ENCODE measurements at regions not wholly inside any gene's neighbourhood (a gene's known extent, or its start where the extent isn't known, plus 50 kb on each side); places are given as distances from the start of the nearest gene placed in this dataset.

DNA sequence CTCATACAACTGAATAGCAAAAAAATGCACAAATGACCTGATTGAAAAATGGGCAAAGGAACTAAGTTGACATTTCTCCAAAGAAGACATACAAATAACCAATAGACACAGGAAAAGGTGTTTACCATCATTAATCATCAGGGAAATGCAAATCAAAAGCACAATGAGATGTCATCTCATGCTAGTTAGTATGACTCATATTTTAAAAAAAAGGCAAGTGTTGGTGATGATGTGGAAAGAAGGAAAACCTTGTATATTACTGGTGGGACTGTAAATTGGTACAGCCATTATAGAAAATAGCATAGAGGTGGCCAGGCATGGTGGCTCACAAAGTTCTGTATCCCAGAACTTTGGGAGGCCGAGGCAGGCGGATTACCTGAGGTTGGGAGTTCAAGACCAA is 232.5 kb upstream of the ZFHX3 start:
- TF ChIP-seq POLR2AphosphoS5 (IDR thresholded peaks at IDR 0.05; ENCODE audit: low read depth, low read length) (no peak), POLR2A (IDR thresholded peaks at IDR 0.05; ENCODE audit: low read depth, low read length) (no peak), TAF1 (IDR thresholded peaks at IDR 0.05; ENCODE audit: borderline replicate concordance, low read depth, low read length) (no peak)
